Fibroblast of pulmonary artery (primary cell): ENCODE measurements at regions not wholly inside any gene's neighbourhood (a gene's known extent, or its start where the extent isn't known, plus 50 kb on each side); places are given as distances from the start of the nearest gene placed in this dataset.
A peak's percentile ranks its signal among the peaks of the same experiment; 100 is the strongest.

Source experiments
- DNase-seq: peaks from one replicate; pipeline ENCODE4 v3.0.0-alpha.2; 2010; ENCODE audit warnings: low read depth
- H3K4me3 ChIP-seq: replicated peaks from 2 replicates; pipeline ENCODE4 v1.5.1; 2011; ENCODE audit warnings: low read depth, mild to moderate bottlenecking, control low read depth, low read length, moderate library complexity
- CTCF ChIP-seq: IDR thresholded peaks from 2 replicates; pipeline ENCODE4 v1.5.1; 2011; ENCODE audit warnings: mild to moderate bottlenecking, control low read depth, low read length, inconsistent platforms; ENCODE audit errors: missing control alignments

DNA sequence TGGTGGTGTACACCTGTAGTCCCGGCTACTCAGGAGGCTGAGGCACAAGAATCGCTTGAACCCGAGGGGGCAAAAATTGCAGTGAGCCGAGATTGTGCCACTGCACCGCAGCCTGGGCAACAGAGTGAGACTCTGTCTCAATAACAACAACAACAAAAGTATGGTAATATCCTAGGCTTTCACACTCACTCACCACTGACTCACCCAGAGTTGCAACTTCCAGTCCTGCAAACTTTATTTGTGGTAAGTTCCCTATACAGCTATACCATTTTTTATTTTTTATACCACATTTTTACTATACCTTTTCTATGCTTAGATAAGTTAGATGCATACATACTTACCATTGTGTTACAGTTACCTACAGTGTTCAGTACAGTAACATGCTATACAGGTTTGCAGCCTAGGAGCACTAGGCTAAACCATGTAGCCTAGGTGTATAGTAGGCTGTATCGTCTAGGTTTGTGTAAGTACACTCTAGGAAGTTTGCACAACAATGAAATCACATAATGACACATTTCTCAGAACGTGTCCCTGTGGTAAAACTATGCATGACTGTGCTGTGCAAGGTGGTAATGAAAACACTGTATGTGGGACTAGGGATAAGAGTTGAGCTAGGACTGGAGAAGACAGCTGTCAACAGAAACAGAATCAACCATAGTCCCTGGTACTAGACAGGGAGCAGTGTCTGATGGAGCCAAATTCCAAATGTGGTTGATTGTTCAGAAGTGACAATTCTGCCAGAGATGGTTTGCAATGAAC is 109.5 kb upstream of the RAD23B start:
- DNase-seq: no peak
- no peak overlapping the region for H3K4me3 ChIP-seq
- no peak for TF ChIP-seq CTCF

GRCh38 chr9:107174441-107174840 is 108.6 kb upstream of the RAD23B start:
- no peak for TF ChIP-seq CTCF
- H3K4me3 ChIP-seq: no peak overlapping the region
- peak; percentile 24 for DNase-seq

GRCh38 chr9:107175041-107175440 is 108.0 kb upstream of the RAD23B start:
- DNase-seq: peak; percentile 50
- TF ChIP-seq CTCF: no peak
- H3K4me3 ChIP-seq: no peak overlapping the region

DNA sequence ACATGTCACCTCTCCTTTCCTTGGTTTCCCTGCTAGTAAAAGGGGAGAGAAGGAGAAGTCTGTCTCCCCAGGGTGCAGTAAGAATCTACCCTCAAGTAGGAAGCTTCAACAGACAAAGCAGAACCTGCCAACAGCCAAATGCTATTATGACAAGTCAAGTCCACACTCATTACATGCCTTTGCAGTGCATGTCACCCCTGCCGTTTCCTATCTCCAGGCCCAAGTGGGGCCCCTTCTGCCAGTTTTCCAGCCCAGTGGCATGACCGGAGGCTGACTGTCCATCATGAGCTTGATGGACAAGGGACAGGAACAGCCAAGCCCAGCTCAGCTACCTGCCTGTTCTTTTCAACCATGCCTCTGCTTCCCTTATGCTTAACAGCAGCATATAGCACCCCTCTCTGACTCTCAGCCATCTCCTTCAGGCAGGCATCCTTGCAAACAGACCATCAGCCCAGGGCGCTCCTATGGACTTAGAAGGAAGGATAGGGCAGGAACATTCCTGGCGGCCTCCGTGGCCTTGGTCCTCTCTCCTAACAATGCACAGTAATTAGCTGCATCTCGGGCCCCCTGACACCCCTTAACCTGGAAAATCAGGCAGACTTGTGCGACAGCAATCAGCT is 107.2 kb upstream of the RAD23B start:
- DNase-seq: no peak
- no peak overlapping the region for H3K4me3 ChIP-seq
- no peak for TF ChIP-seq CTCF

- peak; percentile 64 for DNase-seq
- TF ChIP-seq CTCF: no peak
- no peak overlapping the region for H3K4me3 ChIP-seq
Measured at GRCh38 chr9:107176436-107177151, 106.5 kb upstream of the RAD23B start.

- no peak for TF ChIP-seq CTCF
- no peak for DNase-seq
- no peak overlapping the region for H3K4me3 ChIP-seq
Measured at GRCh38 chr9:107177243-107177839, 105.7 kb upstream of the RAD23B start.
